ENCODE measurements at regions not wholly inside any gene's neighbourhood (a gene's known extent, or its start where the extent isn't known, plus 50 kb on each side); places are given as distances from the start of the nearest gene placed in this dataset.

GRCh38 chr11:15494740-15495139, 380.0 kb downstream of the INSC start:
- H3K27ac Mint-ChIP-seq: no peak overlapping the region
- no peak overlapping the region for H3K4ac ChIP-seq (ENCODE audit: low read depth, low read length)
- TF ChIP-seq CTCF (conservative IDR thresholded peaks at IDR 0.05): no peak
- H3K4me2 ChIP-seq (ENCODE audit: insufficient read depth, insufficient read length, low read length): no peak overlapping the region
- no peak overlapping the region for H2BK120ac ChIP-seq (ENCODE audit: low read depth, low read length, poor library complexity, severe bottlenecking)
- peaks cover 0 to 2% of the 10 kb centered on the region in 2 experiments; a peak in 3 of 5 replicates for H3K9me3 Mint-ChIP-seq
- no peak overlapping the region for H2AK5ac ChIP-seq (ENCODE audit: insufficient read length, low read length)
- H3K27me3 Mint-ChIP-seq (ENCODE audit: low read depth): no peaks in the 10 kb centered on the region; the same call in 1 of the 2 replicates
- H3K56ac ChIP-seq (ENCODE audit: insufficient read length, low read depth, low read length): no peak overlapping the region
- no peak overlapping the region for H2BK15ac ChIP-seq (ENCODE audit: low read depth, low read length)
- H3K14ac ChIP-seq (ENCODE audit: insufficient read depth, low read length): no peak overlapping the region
- no peak overlapping the region for H4K91ac ChIP-seq (ENCODE audit: insufficient read length, low read depth, low read length)
- H3K4me1 ChIP-seq (ENCODE audit: insufficient read depth, low read length): no peaks in the 10 kb centered on the region
- no peaks in the 10 kb centered on the region for H3K9me3 ChIP-seq (ENCODE audit: control insufficient read depth, low read depth, low read length)
- H4K5ac ChIP-seq (ENCODE audit: insufficient read length, low read depth, low read length): no peak overlapping the region
- H3K4me1 Mint-ChIP-seq: peaks cover 8 to 11% of the 10 kb centered on the region in 2 experiments
- no CpG with 5 or more reads among the region's 1 CpG for WGBS (ENCODE audit: extremely low coverage, insufficient read length, low lambda C conversion rate)
- H4K20me1 ChIP-seq (ENCODE audit: control insufficient read depth, insufficient read depth, insufficient read length): no peaks in the 10 kb centered on the region
- no peak overlapping the region for H2BK12ac ChIP-seq (ENCODE audit: insufficient read length, low read depth, low read length)
- no peak for DNase-seq
- no peaks in the 10 kb centered on the region for H3K79me1 ChIP-seq (ENCODE audit: insufficient read depth, low read depth, low read length, poor library complexity, severe bottlenecking)
- H3K27me3 ChIP-seq (ENCODE audit: insufficient read depth, low read length): no peaks in the 10 kb centered on the region
- no peak overlapping the region for H2AFZ ChIP-seq (ENCODE audit: low read length)
- no peak overlapping the region for H3K23ac ChIP-seq (ENCODE audit: insufficient read length, low read depth, low read length)
- no peak overlapping the region for H4K8ac ChIP-seq (replicated peaks; ENCODE audit: insufficient read length, low read depth, low read length)
- no peaks in the 10 kb centered on the region for H3K36me3 Mint-ChIP-seq (ENCODE audit: insufficient read depth in 1 of 3, low read depth in 3 of 3)
- H3K27ac ChIP-seq (ENCODE audit: insufficient read length, low read depth, low read length): no peak overlapping the region
- H3K4me3 Mint-ChIP-seq: no peak overlapping the region
- H3K9ac ChIP-seq (ENCODE audit: extremely low read depth, insufficient read length, low read length): no peak overlapping the region
- H2BK20ac ChIP-seq (ENCODE audit: low read depth, low read length, poor library complexity, severe bottlenecking): no peak overlapping the region
- H3K23me2 ChIP-seq (ENCODE audit: insufficient read length, low read depth, low read length, poor library complexity, severe bottlenecking): no peaks in the 10 kb centered on the region
- no peak overlapping the region for H3K18ac ChIP-seq (ENCODE audit: insufficient read length, low read depth, low read length)
- H3T11ph ChIP-seq (ENCODE audit: low read length): no peak overlapping the region
- H3K79me2 ChIP-seq (ENCODE audit: insufficient read depth, low read length): no peaks in the 10 kb centered on the region
- no peak overlapping the region for H2BK5ac ChIP-seq (ENCODE audit: insufficient read length, low read length)

Data from H9 (cell line).